Caco-2 (cell line): ENCODE measurements at regions not wholly inside any gene's neighbourhood (a gene's known extent, or its start where the extent isn't known, plus 50 kb on each side); places are given as distances from the start of the nearest gene placed in this dataset.
A peak's percentile ranks its signal among the peaks of the same experiment; 100 is the strongest.

Source experiments
- BruUV-seq: library from RNA; stranded (reverse); fragments of 400-500 nt; replicated peaks from 2 replicates; lab custom pipeline; 2021; lab: Mats Ljungman, UMichigan
- CTCF ChIA-PET: fragments of 300-600 bp; sonication (Branson Sonifier 250); formaldehyde crosslinking; loops from one replicate; lab custom pipeline; 2022; ENCODE audit warnings: antibody characterized with exemption; lab: Charles Lee
- POLR2A ChIA-PET: fragments of 300-600 bp; sonication (Branson Sonifier 250); formaldehyde crosslinking; loops from one replicate; lab custom pipeline; 2022; ENCODE audit warnings: antibody characterized with exemption; lab: Charles Lee
- DNase-seq, 2 experiments: peaks; one replicate each; pipeline versions ENCODE4 v3.0.0 to v3.0.0-alpha.2; 2020 to 2022
- H3K27me3 ChIP-seq: replicated peaks from 2 replicates; pipeline ENCODE4 v1.6.0; 2011; ENCODE audit warnings: low read length; ENCODE audit not compliant: control insufficient read depth, insufficient read depth
- H3K36me3 ChIP-seq: 2 replicates; pipeline ENCODE4 v1.5.1; 2011; ENCODE audit warnings: low read length; ENCODE audit not compliant: control insufficient read depth, insufficient read depth
- H3K4me1 ChIP-seq: fragments of 250-450 bp; sonication (Bioruptor Pico); 2 replicates; pipeline ENCODE4 v1.5.1; 2020; ENCODE audit warnings: mild to moderate bottlenecking
- H3K4me3 ChIP-seq: 2 replicates; pipeline ENCODE4 v1.5.1; 2011; ENCODE audit warnings: low read depth, mild to moderate bottlenecking, control low read depth, low read length
- H3K9me3 ChIP-seq: fragments of 250-450 bp; sonication (Bioruptor Pico); 2 replicates; pipeline ENCODE4 v1.5.1; 2020; ENCODE audit warnings: mild to moderate bottlenecking, moderate library complexity
- H3K27ac Mint-ChIP-seq: one replicate; pipeline ENCODE4 v1.8.0; 2022; ENCODE audit warnings: mixed read lengths; ENCODE audit not compliant: unreplicated experiment
- H3K27me3 Mint-ChIP-seq: one replicate; pipeline ENCODE4 v1.8.0; 2022; ENCODE audit warnings: mixed read lengths; ENCODE audit not compliant: insufficient read depth, unreplicated experiment
- H3K36me3 Mint-ChIP-seq: one replicate; pipeline ENCODE4 v1.8.0; 2022; ENCODE audit warnings: mild to moderate bottlenecking, mixed read lengths; ENCODE audit not compliant: insufficient read depth, unreplicated experiment
- H3K4me1 Mint-ChIP-seq: one replicate; pipeline ENCODE4 v1.8.0; 2022; ENCODE audit warnings: low read depth, mixed read lengths; ENCODE audit not compliant: unreplicated experiment
- H3K4me3 Mint-ChIP-seq: one replicate; pipeline ENCODE4 v1.8.0; 2022; ENCODE audit warnings: mild to moderate bottlenecking, moderate library complexity, mixed read lengths; ENCODE audit not compliant: unreplicated experiment
- H3K9me3 Mint-ChIP-seq: one replicate; pipeline ENCODE4 v1.8.0; 2022; ENCODE audit warnings: mixed read lengths; ENCODE audit not compliant: unreplicated experiment
- CTCF ChIP-seq, 2 experiments: fragments of 200-600 bp in 1 of 2; IDR thresholded peaks; 1 replicate in 1 of 2; 2 replicates in 1 of 2; pipeline versions ENCODE4 v1.5.1 to v1.8.0; 2011 to 2022; ENCODE audit warnings: antibody characterized with exemption in 1 of 2, control low read depth in 1 of 2, inconsistent platforms in 1 of 2, low read depth in 1 of 2, low read length in 1 of 2, mild to moderate bottlenecking in 1 of 2, moderate library complexity in 1 of 2; ENCODE audit not compliant: insufficient read depth in 1 of 2, severe bottlenecking in 1 of 2, unreplicated experiment in 1 of 2
- intact Hi-C: fragments of 100-400 bp; cut with micrococcal nuclease; formaldehyde crosslinking; loops from one replicate; pipeline ENCODE4 v1.10.0; 2022; ENCODE audit not compliant: unreplicated experiment

DNA sequence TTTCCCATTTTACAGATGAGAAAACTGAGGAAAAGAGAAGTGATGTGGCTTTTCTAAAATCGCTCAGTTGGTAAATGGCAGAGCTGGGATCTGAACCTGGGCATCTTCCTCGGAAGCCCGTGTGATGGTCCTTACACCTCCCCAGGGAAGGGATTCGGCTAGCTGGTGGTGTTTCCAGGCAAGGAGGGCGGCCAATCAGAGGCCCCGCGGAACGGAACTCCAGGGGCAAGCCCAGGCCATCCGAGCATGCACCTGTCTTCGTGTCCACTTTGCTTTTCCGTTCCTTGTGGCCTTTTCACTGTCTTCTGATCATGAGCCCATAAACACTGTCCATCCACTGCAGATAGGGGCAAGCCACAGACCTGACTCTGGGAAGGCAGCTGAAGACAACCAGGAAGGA, 114.8 kb upstream of the TMEM132D start:
- H3K4me3 Mint-ChIP-seq: no peak overlapping the region
- TF ChIP-seq CTCF (IDR thresholded peaks at IDR 0.05; ENCODE audit: insufficient read depth in 1 of 2, low read depth in 1 of 2, low read length in 1 of 2, severe bottlenecking in 1 of 2, unreplicated experiment in 1 of 2): no peak
- intact Hi-C loops: no loop called here
- no peak for DNase-seq
- no peaks in the 10 kb centered on the region for H3K9me3 Mint-ChIP-seq
- Histone ChIP-seq H3K27me3 (no peaks in the 10 kb centered on the region), H3K4me3 (no peak overlapping the region), H3K36me3 (no peaks in the 10 kb centered on the region), H3K9me3 (no peaks in the 10 kb centered on the region), H3K4me1 (no peaks in the 10 kb centered on the region)
- H3K4me1 Mint-ChIP-seq: no peaks in the 10 kb centered on the region
- ChIA-PET POLR2A (no interaction called here), CTCF (no interaction called here)
- BruUV-seq: no TSS peak
- H3K27me3 Mint-ChIP-seq: no peaks in the 10 kb centered on the region
- H3K27ac Mint-ChIP-seq: no peak overlapping the region
- H3K36me3 Mint-ChIP-seq: no peaks in the 10 kb centered on the region

DNA sequence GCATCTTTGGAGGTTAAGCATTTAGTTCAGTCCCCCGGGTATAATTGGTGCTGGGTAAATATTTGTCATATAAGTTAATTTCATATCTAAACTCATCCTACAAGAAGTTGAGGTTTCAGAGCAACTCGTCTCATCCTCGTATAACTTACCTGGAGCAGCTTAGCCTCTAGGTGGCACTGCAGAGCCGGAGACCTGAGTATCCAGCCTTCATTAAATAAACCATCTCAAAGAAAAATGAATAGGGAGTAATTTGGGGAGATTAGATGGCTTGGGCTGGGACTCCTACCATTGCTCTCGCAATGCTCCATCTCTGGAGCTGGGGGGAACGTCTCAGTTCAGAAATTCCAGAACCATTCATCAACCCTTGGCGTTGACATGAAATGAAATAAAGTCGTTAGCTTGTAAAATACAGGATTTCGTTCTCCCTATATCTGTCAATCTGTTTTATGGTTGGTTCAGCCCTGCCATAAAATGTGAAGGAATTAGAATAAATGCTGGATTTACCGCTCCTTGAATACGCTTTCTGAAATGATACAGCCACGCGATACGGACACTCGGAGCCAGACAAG, 122.9 kb upstream of the TMEM132D start:
- H3K4me1 Mint-ChIP-seq: no peaks in the 10 kb centered on the region
- H3K27me3 Mint-ChIP-seq: peaks cover 4% of the 10 kb centered on the region
- Histone ChIP-seq H3K4me3 (no peak overlapping the region), H3K4me1 (no peaks in the 10 kb centered on the region), H3K27me3 (no peaks in the 10 kb centered on the region), H3K36me3 (no peaks in the 10 kb centered on the region), H3K9me3 (no peaks in the 10 kb centered on the region)
- no peaks in the 10 kb centered on the region for H3K36me3 Mint-ChIP-seq
- ChIA-PET CTCF (interaction anchor here (1.3 kb wide), 1 partner anchor 307 kb away, joined by 3 read pairs; no protein-coding TSS in a partner anchor), POLR2A (no interaction called here)
- no peak overlapping the region for H3K4me3 Mint-ChIP-seq
- no peaks in the 10 kb centered on the region for H3K9me3 Mint-ChIP-seq
- BruUV-seq: no TSS peak
- peak; percentile 50 to 55 for TF ChIP-seq CTCF (IDR thresholded peaks at IDR 0.05; ENCODE audit: insufficient read depth in 1 of 2, low read depth in 1 of 2, low read length in 1 of 2, severe bottlenecking in 1 of 2, unreplicated experiment in 1 of 2)
- intact Hi-C loops: loop anchor here (1.0 kb wide), 1 partner anchor 309 kb away; no protein-coding TSS in a partner anchor
- H3K27ac Mint-ChIP-seq: no peak overlapping the region
- DNase-seq: peak in 1 of 2 experiments; percentile 41

DNA sequence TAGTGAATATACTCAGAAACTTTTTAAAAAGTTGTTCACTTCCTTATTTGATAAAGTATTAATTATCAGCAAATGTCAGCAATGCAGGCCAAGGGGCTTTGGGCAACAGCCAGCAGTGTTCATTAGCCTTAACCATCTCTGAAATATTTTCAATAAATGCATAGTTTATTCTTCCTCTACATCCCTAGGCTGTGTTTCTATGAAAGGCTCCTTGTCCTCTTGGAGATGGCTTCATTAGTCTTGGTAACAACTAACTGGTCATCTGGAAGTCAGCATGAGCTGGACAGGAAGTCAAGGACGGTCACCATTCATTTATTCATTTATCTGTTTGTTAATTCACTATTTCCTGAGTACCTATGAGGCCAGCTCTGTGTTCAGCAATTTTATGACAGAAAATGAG, 124.0 kb upstream of the TMEM132D start:
- CTCF ChIA-PET: interaction anchor here (1.0 kb wide), 1 partner anchor 14 kb away, joined by 5 read pairs; no protein-coding TSS in a partner anchor
- no peaks in the 10 kb centered on the region for H3K9me3 Mint-ChIP-seq
- no TSS peak for BruUV-seq

More for the DNA sequence above, 124.0 kb upstream of the TMEM132D start:
- Mint-ChIP-seq H3K4me1 (no peaks in the 10 kb centered on the region), H3K27me3 (peaks cover 6% of the 10 kb centered on the region), H3K27ac (no peak overlapping the region), H3K4me3 (no peak overlapping the region), H3K36me3 (no peaks in the 10 kb centered on the region)
- H3K4me3 ChIP-seq: no peak overlapping the region
- no peaks in the 10 kb centered on the region for H3K4me1 ChIP-seq
- H3K36me3 ChIP-seq: no peaks in the 10 kb centered on the region
- no peak for TF ChIP-seq CTCF (IDR thresholded peaks at IDR 0.05; ENCODE audit: insufficient read depth in 1 of 2, low read depth in 1 of 2, low read length in 1 of 2, severe bottlenecking in 1 of 2, unreplicated experiment in 1 of 2)
- intact Hi-C loops: no loop called here
- POLR2A ChIA-PET: no interaction called here
- no peaks in the 10 kb centered on the region for H3K9me3 ChIP-seq
- no peak for DNase-seq
- no peaks in the 10 kb centered on the region for H3K27me3 ChIP-seq
